T1000 (cell line): ENCODE measurements at regions not wholly inside any gene's neighbourhood (a gene's known extent, or its start where the extent isn't known, plus 50 kb on each side); places are given as distances from the start of the nearest gene placed in this dataset.

Experiments
- DNase-seq: peaks from one replicate; lab custom pipeline; 2025; ENCODE audit warnings: mixed read lengths; lab: John Stamatoyannopoulos, UW

- no peak for DNase-seq
Observed at GRCh38 chr6:125491860-125492618, 190.3 kb upstream of the HDDC2 start.

GRCh38 chr6:125498606-125499005 lies 196.8 kb upstream of the HDDC2 start:
- DNase-seq: no peak

- no peak for DNase-seq
Observed at GRCh38 chr6:125499535-125499934, 197.8 kb upstream of the HDDC2 start.

GRCh38 chr6:125503181-125503580 lies 201.4 kb upstream of the HDDC2 start:
- no peak for DNase-seq

- DNase-seq: no peak
Observed at GRCh38 chr6:125507987-125508655, 206.4 kb upstream of the HDDC2 start.

- DNase-seq: no peak
Observed at GRCh38 chr6:125508793-125509192, 207.0 kb upstream of the HDDC2 start.

- no peak for DNase-seq
Observed at GRCh38 chr6:125509477-125509876, 207.7 kb upstream of the HDDC2 start.

- DNase-seq: no peak
Observed at GRCh38 chr6:125510405-125510804, 208.6 kb upstream of the HDDC2 start.

- peak; percentile 68 for DNase-seq
Observed at GRCh38 chr6:125511809-125512396, 210.1 kb upstream of the HDDC2 start.

GRCh38 chr6:125512621-125513020 lies 210.9 kb upstream of the HDDC2 start:
- DNase-seq: no peak

GRCh38 chr6:125513978-125514377 lies 212.2 kb upstream of the HDDC2 start:
- no peak for DNase-seq

GRCh38 chr6:125516644-125517043 lies 214.9 kb upstream of the HDDC2 start:
- DNase-seq: no peak

GRCh38 chr6:125519367-125519766 lies 217.6 kb upstream of the HDDC2 start:
- DNase-seq: peak; percentile 3

GRCh38 chr6:125524356-125524755 lies 222.6 kb upstream of the HDDC2 start:
- no peak for DNase-seq

GRCh38 chr6:125526007-125526720 lies 223.3 kb upstream of the HEY2 start:
- no peak for DNase-seq

GRCh38 chr6:125528621-125529041 lies 220.8 kb upstream of the HEY2 start:
- no peak for DNase-seq

GRCh38 chr6:125529061-125529460 lies 220.4 kb upstream of the HEY2 start:
- DNase-seq: no peak

- no peak for DNase-seq
Observed at GRCh38 chr6:125533710-125534397, 215.6 kb upstream of the HEY2 start.

GRCh38 chr6:125534430-125535263 lies 214.8 kb upstream of the HEY2 start:
- no peak for DNase-seq

GRCh38 chr6:125537090-125537489 lies 212.3 kb upstream of the HEY2 start:
- DNase-seq: no peak

GRCh38 chr6:125539892-125540291 lies 209.5 kb upstream of the HEY2 start:
- DNase-seq: no peak
